HG03439 (cell line): ENCODE measurements at regions not wholly inside any gene's neighbourhood (a gene's known extent, or its start where the extent isn't known, plus 50 kb on each side); places are given as distances from the start of the nearest gene placed in this dataset.
"Not testable (repeated sequence)": the region's sequence is repeated elsewhere in the genome, so short reads cannot be mapped to it uniquely, and the experiment has no call there.

ENCODE experiments used
- ATAC-seq: cut with Tn5 transposase; IDR thresholded peaks from one replicate; pipeline ENCODE4 v1.9.1; 2021; ENCODE audit warnings: mild to moderate bottlenecking, moderate library complexity; ENCODE audit not compliant: unreplicated experiment

DNA sequence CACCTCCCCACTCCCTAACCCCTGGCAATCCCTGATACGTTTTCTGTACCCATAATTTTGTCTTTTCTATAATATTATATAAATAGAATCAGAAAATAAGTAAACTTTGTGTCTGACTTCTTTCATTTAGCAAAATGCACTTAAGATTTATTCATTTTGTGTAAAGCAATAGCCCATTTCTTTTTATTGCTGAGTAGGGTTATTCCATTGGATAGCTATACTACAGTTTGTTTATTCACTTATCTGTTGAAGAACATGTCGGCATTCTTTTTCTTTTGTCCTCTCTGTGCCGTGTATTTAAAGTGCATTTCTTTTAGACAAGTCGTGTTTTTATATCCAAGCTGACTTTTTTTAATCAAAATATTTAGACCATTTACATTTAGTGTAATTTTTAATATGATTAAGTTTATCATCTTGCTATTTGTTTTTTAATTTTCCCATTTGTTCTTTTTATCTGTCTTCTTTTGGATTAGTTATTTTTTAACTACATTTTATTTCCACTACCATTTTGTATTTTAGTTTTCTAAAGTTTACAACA lies 176.4 kb upstream of the TSHZ3 start:
- no peak for ATAC-seq

DNA sequence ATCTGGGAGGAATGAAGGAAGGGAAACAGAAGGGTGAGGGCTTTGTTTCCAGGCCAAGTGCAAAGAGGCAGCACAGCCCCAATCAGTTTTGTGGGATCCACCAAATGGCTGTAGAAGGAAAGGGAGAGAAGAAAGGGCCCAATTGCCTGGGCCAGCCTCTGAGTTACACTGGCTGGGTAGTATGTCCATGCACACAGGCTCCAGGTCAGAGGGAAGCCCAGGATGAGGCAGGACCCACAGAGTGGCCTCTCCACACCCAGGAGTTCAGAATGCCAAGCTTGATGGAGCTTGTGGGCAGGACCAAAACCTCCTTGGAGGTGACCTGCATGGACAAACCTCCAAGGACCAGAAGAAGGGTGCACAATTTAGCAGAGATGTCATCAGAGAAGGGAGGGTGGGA lies 178.2 kb upstream of the TSHZ3 start:
- ATAC-seq: no peak

DNA sequence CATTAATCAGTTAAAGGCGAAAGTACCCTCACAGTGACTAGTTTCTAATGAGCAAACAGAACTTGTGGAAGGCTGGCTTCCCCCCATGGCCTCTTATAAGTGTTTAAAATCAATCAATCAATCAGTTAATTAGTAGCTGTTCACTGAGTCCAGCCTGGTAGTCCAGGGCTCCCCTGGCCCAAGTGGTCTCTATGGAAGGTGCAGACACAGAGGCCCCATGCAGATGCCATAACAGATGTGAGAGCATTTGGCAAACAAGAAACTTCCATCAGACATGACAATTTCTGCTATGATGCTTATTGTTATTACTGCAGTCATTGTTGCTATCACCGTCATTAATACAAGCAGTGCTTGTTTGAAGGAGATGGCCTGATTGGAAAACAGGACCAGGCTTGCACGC lies 179.0 kb upstream of the TSHZ3 start:
- ATAC-seq: no peak

GRCh38 chr19:31529121-31529520 lies 179.9 kb upstream of the TSHZ3 start:
- ATAC-seq: no peak

GRCh38 chr19:31530781-31531180 lies 181.5 kb upstream of the TSHZ3 start:
- no peak for ATAC-seq

- ATAC-seq: no peak
These were observed 182.1 kb upstream of the TSHZ3 start for GRCh38 chr19:31531326-31531725.

GRCh38 chr19:31532034-31532433 lies 182.8 kb upstream of the TSHZ3 start:
- no peak for ATAC-seq

DNA sequence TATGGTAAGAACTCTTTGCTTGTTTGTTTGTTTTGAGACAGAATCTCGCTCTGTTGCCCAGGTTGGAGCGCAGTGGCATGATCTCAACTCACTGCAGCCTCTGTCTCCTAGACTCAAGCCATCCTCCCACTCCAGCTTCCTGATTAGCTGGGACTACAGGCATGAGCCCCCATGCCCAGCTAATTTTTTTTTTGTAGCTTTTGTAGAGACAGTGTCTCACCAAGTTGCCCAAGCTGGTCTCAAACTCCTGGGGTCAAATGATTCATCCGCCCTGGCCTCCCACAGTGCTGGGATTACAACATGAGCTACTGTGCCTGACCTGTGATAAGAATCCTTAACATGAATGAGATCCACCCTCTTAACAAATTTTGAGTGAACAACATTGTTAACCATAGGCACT lies 183.9 kb upstream of the TSHZ3 start:
- ATAC-seq: no peak

DNA sequence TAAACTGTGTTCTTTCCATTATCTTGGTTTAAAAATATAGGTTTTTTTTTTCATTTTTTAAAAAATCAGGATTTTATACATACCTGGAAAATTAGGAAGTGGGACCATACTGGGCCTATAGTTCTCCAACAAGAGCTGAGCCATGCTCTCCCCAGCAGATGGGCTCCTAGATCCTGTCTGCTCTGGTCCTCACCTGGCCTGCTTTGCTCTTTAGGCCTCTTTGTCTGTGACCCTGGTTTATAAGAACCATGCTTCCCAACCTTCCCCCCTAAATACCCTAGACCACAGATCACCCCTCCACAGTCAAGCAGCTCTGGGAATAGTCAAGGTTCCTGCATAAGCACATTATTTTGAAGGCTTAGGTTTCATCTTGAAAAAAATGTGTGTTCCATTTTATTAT lies 185.0 kb upstream of the TSHZ3 start:
- no peak for ATAC-seq

DNA sequence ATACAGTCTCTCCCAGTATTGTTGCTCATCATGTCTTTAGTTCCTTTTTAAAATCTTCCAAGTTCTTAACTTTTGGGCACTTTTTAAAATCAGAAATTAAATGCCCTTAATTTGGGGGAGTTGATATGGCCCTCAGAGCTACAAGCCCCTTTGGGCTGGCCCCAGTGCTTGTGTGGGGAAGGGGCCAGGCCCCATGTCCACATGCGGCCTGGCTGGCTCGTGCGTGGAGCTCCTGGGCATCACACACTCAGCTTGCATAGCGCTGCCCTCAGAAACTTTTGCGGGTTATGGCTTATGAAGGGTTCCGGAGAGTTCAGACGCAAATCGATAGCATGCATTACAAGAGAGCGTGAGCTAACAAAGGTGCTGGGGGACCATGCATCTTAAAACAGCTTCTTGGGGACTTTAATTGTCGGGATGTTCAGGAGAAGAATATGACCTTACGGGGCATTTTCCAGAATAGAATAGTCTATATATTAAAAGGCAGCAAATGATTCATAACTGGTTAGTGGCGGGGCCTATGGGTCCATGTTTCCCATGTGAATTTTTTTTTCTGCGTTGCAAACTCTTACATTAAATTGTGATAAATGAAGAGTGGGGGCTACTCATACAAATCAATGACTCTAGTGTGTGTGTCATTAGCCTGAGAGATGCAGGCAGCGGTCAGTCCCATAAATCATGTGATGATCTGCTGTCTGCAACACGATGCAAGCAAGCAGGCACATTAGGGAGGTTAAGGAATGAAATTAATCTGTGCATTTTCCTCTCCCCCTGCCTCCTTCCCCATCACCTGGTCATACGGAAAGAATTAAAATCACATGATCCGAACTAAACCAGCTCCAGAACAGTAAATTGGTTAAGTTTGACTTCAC lies 185.8 kb upstream of the TSHZ3 start:
- ATAC-seq: no peak

GRCh38 chr19:31535691-31536460 lies 186.6 kb upstream of the TSHZ3 start:
- ATAC-seq: no peak

- ATAC-seq: no peak
These were observed 187.9 kb upstream of the TSHZ3 start for GRCh38 chr19:31537136-31537535.

- not testable (repeated sequence) for ATAC-seq
These were observed 188.7 kb upstream of the TSHZ3 start for GRCh38 chr19:31537902-31538301.

- ATAC-seq: no peak
These were observed 189.6 kb upstream of the TSHZ3 start for GRCh38 chr19:31538879-31539278.

DNA sequence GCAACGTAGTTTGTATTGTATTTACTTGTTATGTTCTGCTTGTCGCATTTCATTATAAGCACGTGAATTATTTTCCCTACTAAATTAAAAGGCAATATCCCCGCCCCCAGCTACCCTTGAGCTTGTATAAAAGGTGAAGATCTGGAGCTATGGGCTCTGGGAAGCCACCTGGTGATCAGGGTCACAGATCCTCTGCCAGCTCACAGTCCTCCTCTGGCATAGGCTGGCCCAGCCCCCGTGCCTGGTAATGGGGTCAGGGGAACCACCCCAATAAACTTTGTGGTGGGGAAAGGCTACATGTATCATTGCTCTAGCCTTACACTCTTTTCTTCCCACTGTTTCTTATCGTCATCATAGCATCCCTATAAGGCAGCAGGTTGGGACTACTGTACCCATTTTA lies 190.2 kb upstream of the TSHZ3 start:
- no peak for ATAC-seq

GRCh38 chr19:31541396-31541795 lies 192.2 kb upstream of the TSHZ3 start:
- no peak for ATAC-seq

DNA sequence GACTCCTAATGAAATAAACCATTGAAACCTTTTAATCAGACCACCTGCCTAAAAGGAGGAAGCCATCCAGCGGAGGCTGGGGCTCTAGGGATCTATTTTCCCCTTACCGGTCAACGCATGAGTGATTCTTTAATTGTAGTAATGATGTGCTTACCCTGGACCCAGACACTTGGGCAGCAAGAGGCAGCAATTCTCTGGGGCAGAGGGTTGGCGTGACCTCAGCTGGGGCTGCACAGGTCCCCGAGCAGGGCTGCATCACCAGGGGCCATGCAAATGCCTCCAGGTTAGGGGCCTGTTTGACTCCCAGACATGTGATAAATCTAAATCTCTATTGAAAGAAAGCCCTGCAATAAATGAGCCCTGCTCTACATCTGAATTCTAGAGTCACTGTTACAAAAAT lies 194.2 kb upstream of the TSHZ3 start:
- no peak for ATAC-seq

DNA sequence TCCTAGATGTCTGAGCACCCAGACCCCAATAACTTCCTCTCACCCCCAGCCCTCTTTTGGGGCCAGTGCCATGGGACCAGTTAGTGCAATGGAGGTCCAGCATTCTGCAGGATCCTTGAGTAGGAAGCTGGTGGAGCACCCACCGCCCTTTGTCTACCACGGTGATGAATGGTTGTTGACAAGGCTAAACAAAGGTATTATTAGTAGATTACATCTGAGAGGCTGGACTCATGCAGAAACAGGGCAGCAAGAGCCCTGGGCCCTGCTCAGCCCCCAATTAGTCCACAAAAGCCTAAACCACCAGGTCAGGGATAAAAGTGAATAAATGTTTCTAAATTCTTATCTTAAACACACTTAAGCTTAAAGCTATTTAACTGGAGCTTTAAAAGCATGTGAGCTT lies 196.5 kb upstream of the TSHZ3 start:
- no peak for ATAC-seq

GRCh38 chr19:31546205-31546960 lies 197.1 kb upstream of the TSHZ3 start:
- ATAC-seq: no peak

DNA sequence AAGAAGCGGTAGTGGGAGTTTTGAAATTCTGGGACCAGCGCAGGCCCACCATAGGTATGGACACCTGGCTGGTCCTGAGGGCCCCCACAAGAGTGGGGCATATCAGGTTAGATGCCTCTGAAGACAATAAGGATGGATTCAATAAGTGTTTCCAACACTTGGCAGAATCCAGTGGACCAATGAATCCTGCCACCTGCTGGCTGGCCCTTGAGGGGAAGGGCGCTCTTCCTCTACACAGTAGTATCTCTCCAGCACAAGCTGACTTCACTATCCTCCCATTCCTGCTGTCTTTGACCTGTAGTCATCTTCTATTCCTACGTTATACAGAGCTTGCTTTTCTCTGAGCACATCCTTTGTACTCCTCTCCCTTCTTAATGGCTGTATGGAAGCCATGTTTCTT lies 199.7 kb upstream of the TSHZ3 start:
- no peak for ATAC-seq

DNA sequence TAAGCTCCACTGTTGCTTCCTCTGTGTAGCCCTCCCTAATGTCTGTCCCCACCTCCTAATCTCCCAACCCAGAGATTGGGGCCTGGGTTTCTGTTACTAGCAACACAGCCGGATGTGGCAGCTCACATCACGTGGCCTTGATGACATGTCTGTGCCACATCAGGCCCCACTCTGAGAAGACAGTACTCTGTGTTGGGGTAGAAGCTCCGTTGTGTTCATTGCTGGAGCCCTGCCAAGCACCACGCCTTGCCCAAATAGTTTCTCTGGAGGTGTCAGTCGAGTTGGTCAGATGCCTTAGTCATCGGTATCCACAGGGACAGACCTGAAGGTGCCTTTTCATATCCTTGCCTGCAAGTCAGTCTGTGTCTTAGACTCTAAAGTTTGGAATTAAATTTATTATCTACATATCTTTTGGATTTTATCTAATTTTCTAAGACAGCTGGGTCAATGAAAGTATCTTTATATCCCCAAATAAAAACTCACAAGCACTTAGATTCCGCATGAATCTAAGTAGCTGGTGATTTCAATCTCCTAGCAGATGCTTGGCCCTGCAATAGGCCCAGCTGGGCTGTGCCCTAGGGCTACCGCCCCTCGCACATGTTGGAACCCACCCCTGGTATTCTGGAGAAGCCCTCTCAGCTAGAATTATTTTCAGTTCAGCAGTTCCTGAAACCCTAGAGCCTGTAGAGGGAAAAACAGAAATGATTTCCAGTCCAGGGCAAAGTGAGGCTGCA lies 204.0 kb upstream of the TSHZ3 start:
- ATAC-seq: no peak
